Activated T-helper 1 cell treated with anti-CD3 and anti-CD28 coated beads, Interleukin-12 subunit alpha, Interleukin-12 subunit beta, Interleukin-2, Interleukin-4 antibody, amounts not matched to agents 30 ng/mL and 10 ng/mL and 1 ng/mL, durations not matched to agents 14 hours and 24 hours and 36 hours (primary cell): ENCODE measurements at regions not wholly inside any gene's neighbourhood (a gene's known extent, or its start where the extent isn't known, plus 50 kb on each side); places are given as distances from the start of the nearest gene placed in this dataset.

ENCODE experiments used
- DNase-seq: peaks from one replicate; pipeline ENCODE4 v3.0.0; 2021; ENCODE audit warnings: low spot score
- H3K27ac Mint-ChIP-seq: one replicate; pipeline ENCODE4 v1.8.0; 2021; ENCODE audit warnings: mild to moderate bottlenecking, mixed read lengths
- H3K27me3 Mint-ChIP-seq: one replicate; pipeline ENCODE4 v1.8.0; 2022; ENCODE audit warnings: mild to moderate bottlenecking, moderate library complexity, mixed read lengths; ENCODE audit not compliant: insufficient read depth
- H3K36me3 Mint-ChIP-seq: one replicate; pipeline ENCODE4 v1.8.0; 2021; ENCODE audit warnings: low read depth, mixed read lengths
- H3K4me1 Mint-ChIP-seq: one replicate; pipeline ENCODE4 v1.8.0; 2021; ENCODE audit warnings: low read depth, mixed read lengths
- H3K4me3 Mint-ChIP-seq: one replicate; pipeline ENCODE4 v1.8.0; 2021; ENCODE audit warnings: mild to moderate bottlenecking, moderate library complexity, mixed read lengths
- H3K9me3 Mint-ChIP-seq: one replicate; pipeline ENCODE4 v1.8.0; 2021; ENCODE audit warnings: mixed read lengths
- intact Hi-C: fragments of 100-400 bp; cut with micrococcal nuclease; formaldehyde crosslinking; loops from one replicate; pipeline ENCODE4 v1.15.1; 2024

DNA sequence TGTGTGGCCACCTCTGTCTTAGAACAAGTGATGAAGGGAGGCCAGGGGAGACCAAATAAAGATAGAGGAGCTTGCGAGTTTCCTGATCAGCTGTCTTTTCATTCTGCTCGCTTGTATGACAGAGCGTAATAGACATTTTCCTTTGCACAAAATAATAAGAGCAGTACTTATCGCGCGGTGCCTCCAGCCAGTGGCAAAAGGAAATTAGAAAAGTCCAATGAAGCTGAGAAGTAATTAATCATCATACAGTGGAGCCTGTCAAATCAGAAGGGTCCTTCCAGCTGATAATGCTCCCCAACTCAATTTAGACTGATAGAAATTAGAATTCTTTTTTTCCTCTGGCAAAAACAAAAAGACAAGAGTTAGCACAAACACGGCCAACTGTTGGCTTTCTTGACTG is 307.0 kb upstream of the IRX5 start:
- intact Hi-C loops, result no loop called here
- H3K27me3 Mint-ChIP-seq, result no peaks in the 10 kb centered on the region
- no peaks in the 10 kb centered on the region for H3K36me3 Mint-ChIP-seq
- no peak overlapping the region for H3K4me3 Mint-ChIP-seq
- H3K4me1 Mint-ChIP-seq, result no peaks in the 10 kb centered on the region
- no peak for DNase-seq
- no peaks in the 10 kb centered on the region for H3K9me3 Mint-ChIP-seq
- no peak overlapping the region for H3K27ac Mint-ChIP-seq

DNA sequence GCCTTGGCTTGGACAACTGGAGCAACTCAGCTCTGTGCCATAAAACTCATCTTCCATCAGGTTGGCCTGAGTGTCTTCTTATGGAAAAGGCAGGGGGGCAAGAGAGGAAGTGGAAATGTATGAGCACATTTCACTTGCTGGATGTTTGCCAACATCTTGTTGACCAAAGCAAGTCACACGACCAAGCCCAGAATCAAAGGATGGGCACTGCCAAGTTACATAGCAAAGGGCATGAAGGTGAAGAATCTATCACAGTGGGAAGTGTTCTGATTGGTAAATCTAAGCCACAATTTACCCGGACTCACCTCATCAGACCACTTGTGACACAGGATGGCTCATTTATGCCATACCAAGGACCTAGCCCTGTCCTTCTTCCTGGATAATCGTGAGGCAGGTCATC is 310.5 kb upstream of the IRX5 start:
- no peak overlapping the region for H3K4me3 Mint-ChIP-seq
- H3K9me3 Mint-ChIP-seq, result no peaks in the 10 kb centered on the region
- H3K4me1 Mint-ChIP-seq, result no peaks in the 10 kb centered on the region
- no peak overlapping the region for H3K27ac Mint-ChIP-seq
- DNase-seq, result no peak
- intact Hi-C loops, result no loop called here
- no peaks in the 10 kb centered on the region for H3K36me3 Mint-ChIP-seq
- no peaks in the 10 kb centered on the region for H3K27me3 Mint-ChIP-seq

GRCh38 chr16:54616610-54617009 is 314.1 kb upstream of the IRX5 start:
- no peaks in the 10 kb centered on the region for H3K36me3 Mint-ChIP-seq
- no peak for DNase-seq
- intact Hi-C loops, result no loop called here
- no peaks in the 10 kb centered on the region for H3K9me3 Mint-ChIP-seq
- no peaks in the 10 kb centered on the region for H3K4me1 Mint-ChIP-seq
- no peak overlapping the region for H3K27ac Mint-ChIP-seq
- no peaks in the 10 kb centered on the region for H3K27me3 Mint-ChIP-seq
- H3K4me3 Mint-ChIP-seq, result no peak overlapping the region

GRCh38 chr16:54605536-54606066 is 319.0 kb upstream of the IRX3 start:
- intact Hi-C loops, result no loop called here
- Mint-ChIP-seq H3K36me3 (no peaks in the 10 kb centered on the region), H3K4me1 (no peaks in the 10 kb centered on the region), H3K27me3 (no peaks in the 10 kb centered on the region), H3K27ac (no peak overlapping the region), H3K9me3 (peaks cover 12% of the 10 kb centered on the region), H3K4me3 (no peak overlapping the region)
- DNase-seq, result no peak

- no peak for DNase-seq
- H3K9me3 Mint-ChIP-seq, result peaks cover 12% of the 10 kb centered on the region
- no peak overlapping the region for H3K4me3 Mint-ChIP-seq
- no peak overlapping the region for H3K27ac Mint-ChIP-seq
- intact Hi-C loops, result no loop called here
- no peaks in the 10 kb centered on the region for H3K4me1 Mint-ChIP-seq
- H3K36me3 Mint-ChIP-seq, result no peaks in the 10 kb centered on the region
- no peaks in the 10 kb centered on the region for H3K27me3 Mint-ChIP-seq
These were observed 316.1 kb upstream of the IRX3 start for GRCh38 chr16:54602666-54603065.

- intact Hi-C loops, result no loop called here
- no peak for DNase-seq
- Mint-ChIP-seq H3K27ac (no peak overlapping the region), H3K36me3 (no peaks in the 10 kb centered on the region), H3K4me1 (no peaks in the 10 kb centered on the region), H3K27me3 (peaks cover 6% of the 10 kb centered on the region), H3K4me3 (no peak overlapping the region), H3K9me3 (no peaks in the 10 kb centered on the region)
These were observed 310.6 kb upstream of the IRX3 start for GRCh38 chr16:54597222-54597621.

GRCh38 chr16:54595621-54596020 is 309.0 kb upstream of the IRX3 start:
- Mint-ChIP-seq H3K27ac (no peak overlapping the region), H3K36me3 (no peaks in the 10 kb centered on the region), H3K27me3 (peaks cover 6% of the 10 kb centered on the region), H3K9me3 (no peaks in the 10 kb centered on the region), H3K4me1 (no peaks in the 10 kb centered on the region), H3K4me3 (no peak overlapping the region)
- intact Hi-C loops, result no loop called here
- DNase-seq, result no peak

- Mint-ChIP-seq H3K4me3 (no peak overlapping the region), H3K27ac (no peak overlapping the region), H3K27me3 (peaks cover 6% of the 10 kb centered on the region), H3K36me3 (no peaks in the 10 kb centered on the region), H3K4me1 (no peaks in the 10 kb centered on the region), H3K9me3 (no peaks in the 10 kb centered on the region)
- intact Hi-C loops, result no loop called here
- DNase-seq, result no peak
These were observed 308.2 kb upstream of the IRX3 start for GRCh38 chr16:54594601-54595391.

DNA sequence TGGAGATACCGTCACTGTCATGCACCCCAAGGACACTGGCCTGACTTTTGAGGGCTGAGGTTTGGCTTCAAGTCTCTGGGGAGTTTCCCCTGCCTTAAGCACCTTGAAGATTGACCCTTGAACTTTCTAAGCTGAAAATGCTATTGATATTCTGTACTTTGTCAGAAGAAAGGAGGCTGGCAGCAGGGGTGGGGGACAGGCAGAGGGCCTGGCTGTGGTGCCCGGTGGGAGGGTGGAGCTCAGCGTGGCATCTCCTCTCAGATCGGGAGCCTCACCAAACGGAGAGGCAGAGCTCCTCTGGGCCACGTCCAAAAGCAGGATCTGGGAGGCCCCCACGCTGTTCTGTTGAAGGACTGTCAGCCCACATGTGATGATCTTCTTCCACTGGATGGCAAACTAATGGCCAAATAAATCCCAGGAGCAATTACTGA is 305.2 kb upstream of the IRX3 start:
- intact Hi-C loops, result no loop called here
- Mint-ChIP-seq H3K36me3 (no peaks in the 10 kb centered on the region), H3K27ac (no peak overlapping the region), H3K9me3 (peaks cover 4% of the 10 kb centered on the region), H3K27me3 (peaks cover 4% of the 10 kb centered on the region), H3K4me1 (no peaks in the 10 kb centered on the region), H3K4me3 (no peak overlapping the region)
- DNase-seq, result no peak

GRCh38 chr16:54590836-54591235 is 304.2 kb upstream of the IRX3 start:
- Mint-ChIP-seq H3K4me1 (no peaks in the 10 kb centered on the region), H3K27me3 (peaks cover 4% of the 10 kb centered on the region), H3K36me3 (no peaks in the 10 kb centered on the region), H3K9me3 (peaks cover 4% of the 10 kb centered on the region), H3K4me3 (no peak overlapping the region), H3K27ac (no peak overlapping the region)
- no peak for DNase-seq
- intact Hi-C loops, result no loop called here

- intact Hi-C loops, result no loop called here
- Mint-ChIP-seq H3K9me3 (peaks cover 4% of the 10 kb centered on the region), H3K27me3 (peaks cover 4% of the 10 kb centered on the region), H3K4me1 (no peaks in the 10 kb centered on the region), H3K4me3 (no peak overlapping the region), H3K27ac (no peak overlapping the region), H3K36me3 (no peaks in the 10 kb centered on the region)
- DNase-seq, result no peak
These were observed 302.7 kb upstream of the IRX3 start for GRCh38 chr16:54589326-54589725.

- Mint-ChIP-seq H3K27ac (no peak overlapping the region), H3K36me3 (no peaks in the 10 kb centered on the region), H3K27me3 (peaks cover 3% of the 10 kb centered on the region), H3K4me3 (no peak overlapping the region), H3K4me1 (no peaks in the 10 kb centered on the region), H3K9me3 (peaks cover 4% of the 10 kb centered on the region)
- no peak for DNase-seq
- intact Hi-C loops, result no loop called here
These were observed 301.4 kb upstream of the IRX3 start for GRCh38 chr16:54588026-54588425.

- Mint-ChIP-seq H3K36me3 (no peaks in the 10 kb centered on the region), H3K4me3 (no peak overlapping the region), H3K9me3 (peaks cover 4% of the 10 kb centered on the region), H3K27ac (no peak overlapping the region), H3K27me3 (no peaks in the 10 kb centered on the region), H3K4me1 (no peaks in the 10 kb centered on the region)
- intact Hi-C loops, result no loop called here
- no peak for DNase-seq
These were observed 300.6 kb upstream of the IRX3 start for GRCh38 chr16:54587176-54587515.
